ENCODE measurements at regions not wholly inside any gene's neighbourhood (a gene's known extent, or its start where the extent isn't known, plus 50 kb on each side); places are given as distances from the start of the nearest gene placed in this dataset.

DNA sequence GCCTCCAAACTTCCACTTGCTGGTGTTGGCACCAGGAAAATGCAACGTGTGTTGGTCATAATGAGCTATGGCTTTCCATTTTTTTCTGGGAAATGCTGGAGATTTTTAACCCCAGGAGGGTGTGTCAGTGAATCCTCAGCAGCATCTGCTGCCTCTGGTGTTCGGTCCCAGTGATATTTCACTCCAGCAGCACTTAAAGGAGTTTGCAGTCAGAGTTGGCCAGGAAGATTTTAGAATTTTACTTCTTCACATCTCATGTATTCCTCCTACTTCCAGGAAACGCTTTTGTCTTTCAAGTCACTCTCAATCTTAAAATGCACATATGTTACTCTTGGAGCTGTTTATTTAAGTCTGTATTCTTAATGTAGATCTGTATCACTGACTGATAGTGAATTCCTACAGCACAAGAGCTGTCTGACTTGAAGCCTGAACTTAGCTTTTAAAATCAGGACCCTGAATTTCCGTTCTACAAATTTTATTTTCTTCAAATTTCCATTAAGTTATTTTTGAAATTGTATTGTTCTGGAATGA lies 903.4 kb upstream of the SLC10A2 start:
- no peak for DNase-seq

DNA sequence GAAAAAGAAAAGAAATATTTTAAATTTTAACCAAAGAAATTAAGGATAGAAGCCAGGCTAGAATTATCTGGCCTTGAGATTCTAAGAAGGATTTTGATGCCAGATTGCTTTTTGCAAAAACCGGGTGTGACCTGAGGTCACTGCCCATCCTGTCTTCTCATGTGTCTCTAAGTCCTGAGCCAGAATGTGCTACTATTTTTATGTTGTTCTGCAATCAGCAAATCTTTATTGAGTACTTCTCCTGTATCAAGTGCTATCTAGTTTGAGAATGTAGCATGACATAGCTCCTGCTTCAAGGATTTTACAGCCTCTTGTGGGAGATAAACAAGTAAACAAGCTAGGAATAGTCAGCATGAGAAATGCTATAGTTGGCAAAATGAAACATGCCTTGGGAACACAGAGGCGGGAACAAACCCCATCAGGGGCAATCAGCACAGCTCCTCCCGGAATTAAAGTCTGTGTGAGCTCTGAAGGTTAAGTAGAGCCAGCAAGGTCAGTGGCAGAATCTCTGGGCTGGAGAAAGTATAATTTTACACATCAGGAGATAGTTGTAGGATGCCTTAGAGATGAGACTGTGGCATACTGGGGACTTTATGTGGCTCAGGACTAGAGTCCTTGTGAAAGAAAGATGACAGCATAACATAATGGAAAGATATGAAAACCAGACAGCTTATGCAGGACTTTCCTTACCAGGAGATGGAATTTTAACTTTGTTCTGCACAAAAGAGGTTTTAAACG lies 899.5 kb upstream of the SLC10A2 start:
- no peak for DNase-seq

DNA sequence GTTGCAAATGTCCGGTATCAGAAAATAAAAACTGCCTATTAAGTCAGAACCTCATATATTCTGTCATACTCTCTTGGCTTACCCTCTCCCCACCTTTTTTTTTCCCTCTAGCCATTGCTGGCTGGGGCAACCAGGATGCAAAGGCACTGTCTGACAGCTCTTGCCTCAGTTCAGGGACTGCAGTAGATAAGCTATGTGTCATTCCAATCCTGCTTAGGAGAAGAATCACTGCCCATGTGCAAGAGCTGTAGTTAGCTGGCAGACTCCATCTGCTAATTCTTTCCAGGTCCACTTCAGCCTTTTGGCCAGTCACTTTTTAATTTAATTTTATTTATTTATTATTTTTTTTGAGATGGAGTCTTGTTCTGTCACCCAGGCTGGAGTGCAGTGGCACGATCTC lies 895.6 kb upstream of the SLC10A2 start:
- DNase-seq = no peak

DNA sequence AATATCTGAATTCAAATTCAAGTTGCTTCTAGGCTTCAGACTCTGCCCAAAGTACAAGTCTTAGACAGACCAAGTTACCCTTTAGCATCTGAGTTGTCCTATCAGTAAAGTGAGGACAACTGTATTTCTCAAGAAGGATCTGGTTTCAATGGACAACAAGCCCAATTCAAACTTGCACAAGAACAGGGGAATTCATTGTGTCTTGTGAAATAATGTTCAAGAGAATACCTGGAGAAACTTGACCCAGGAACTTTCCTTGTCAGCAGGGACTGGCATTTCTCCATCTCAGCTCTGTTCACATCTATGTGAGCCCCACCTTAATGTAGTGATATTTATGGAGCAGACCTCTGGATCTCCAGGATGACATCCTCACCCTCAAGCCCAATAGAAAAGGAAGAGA lies 894.9 kb upstream of the SLC10A2 start:
- DNase-seq = no peak

DNA sequence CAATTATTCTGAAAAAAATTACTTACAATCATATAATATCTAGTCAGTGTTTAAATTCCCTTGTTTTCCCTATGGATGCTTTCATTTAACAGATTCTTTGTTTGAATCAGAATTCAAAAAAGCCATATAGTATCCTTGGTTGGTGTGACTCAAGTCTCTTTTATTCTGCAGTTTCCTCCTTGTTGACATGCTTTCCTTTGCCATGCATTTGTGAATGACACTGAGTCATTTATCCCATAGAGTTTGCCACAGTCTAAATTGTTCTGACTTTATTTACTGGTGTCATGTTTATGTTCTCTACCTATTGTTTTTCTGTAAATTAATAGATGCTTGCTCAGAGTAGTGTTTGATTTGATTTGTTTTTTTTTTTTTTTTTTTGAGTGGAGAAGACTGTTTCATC lies 893.8 kb upstream of the SLC10A2 start:
- no peak for DNase-seq

DNA sequence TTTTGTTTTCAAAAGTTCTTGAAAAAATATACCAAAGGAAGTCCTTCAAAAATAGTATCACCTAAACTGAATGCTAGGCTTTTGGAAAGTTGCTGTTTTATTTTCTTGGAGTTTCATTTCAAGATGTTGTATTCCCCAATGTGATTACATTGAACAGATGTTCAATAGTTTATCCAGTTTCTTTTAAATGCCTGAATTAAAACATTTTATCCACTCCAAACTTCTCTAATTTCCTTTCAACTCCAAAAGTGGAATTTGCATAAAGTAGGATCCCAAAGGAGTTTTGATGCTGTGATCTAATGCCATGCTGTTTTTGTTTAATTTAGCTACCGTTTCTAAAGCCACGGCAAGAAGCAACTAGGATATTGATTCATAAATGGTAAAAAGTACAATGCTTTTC lies 892.5 kb upstream of the SLC10A2 start:
- DNase-seq = no peak

DNA sequence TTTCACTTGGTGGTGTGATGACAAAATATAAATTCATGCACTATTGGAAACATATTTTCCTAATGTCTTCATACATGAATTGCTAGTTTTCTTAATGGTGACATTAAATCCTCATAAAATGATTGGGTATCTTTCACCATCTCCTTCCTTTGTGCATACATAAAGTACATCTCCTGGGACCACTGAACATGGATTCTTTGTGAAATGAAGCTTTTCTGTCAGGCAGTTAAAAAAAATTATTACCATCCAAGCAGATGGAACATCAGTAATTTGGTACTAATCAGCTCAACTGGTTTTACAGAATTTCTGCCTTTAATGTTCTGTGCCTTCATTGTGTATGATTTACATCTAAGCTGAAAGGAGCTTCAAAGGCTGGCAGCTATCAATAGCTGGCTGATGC lies 891.7 kb upstream of the SLC10A2 start:
- no peak for DNase-seq

DNA sequence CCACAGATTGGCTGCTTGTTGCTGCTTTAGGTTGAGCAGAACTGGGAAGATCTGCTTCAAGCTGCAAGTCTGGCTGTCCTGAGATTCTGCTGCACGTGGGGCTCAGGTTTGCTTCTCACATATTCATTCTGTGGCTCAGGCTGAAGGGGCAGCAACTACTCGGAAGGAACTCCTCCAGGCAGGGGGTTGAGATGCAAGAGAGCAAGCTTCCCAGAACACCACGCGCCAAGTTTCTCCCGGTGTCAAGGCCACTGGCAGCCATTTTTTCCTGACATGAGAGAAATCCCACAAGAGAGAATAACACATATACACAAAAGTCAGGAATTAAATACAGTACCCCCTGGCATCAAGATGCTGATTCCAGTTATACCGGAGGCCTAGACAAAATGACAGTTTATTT lies 887.6 kb upstream of the SLC10A2 start:
- no peak for DNase-seq

DNA sequence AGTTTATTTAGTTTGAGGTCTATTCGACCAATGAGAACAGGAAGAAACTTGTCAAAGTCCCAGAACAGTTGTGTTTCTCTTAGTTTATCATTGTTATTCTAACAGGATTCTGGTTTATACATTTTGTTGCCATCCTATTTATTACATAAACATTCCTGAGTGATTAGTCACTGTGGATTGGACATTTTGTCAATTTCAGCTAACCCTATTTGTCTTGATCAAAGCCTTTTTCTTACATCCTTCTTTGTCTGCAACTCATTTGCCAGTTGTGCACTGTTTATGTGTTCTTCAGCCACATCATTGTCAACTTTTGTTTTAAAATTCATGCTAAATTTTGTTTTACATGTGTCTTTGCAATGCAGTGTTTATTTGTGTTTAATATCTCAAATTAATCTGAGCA lies 886.0 kb upstream of the SLC10A2 start:
- DNase-seq = no peak

DNA sequence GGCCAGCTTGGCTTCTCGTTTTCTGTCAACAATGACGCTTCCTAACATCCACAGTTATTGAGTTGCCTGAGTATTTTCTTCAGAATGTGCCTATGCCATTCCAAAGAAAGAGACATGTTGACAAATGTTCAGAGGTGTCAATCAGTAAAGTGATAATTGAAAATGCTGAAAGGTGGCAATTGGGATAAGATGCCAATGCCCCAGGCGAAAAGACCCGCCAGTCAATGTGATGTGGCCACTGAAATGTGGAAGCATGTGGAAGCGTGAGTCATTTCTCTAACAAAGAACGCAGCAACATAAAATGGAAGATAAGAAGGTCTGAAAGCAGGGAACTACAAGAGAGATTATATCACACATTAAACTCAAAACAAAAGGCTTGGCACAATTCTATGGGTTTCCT lies 882.2 kb upstream of the SLC10A2 start:
- no peak for DNase-seq

DNA sequence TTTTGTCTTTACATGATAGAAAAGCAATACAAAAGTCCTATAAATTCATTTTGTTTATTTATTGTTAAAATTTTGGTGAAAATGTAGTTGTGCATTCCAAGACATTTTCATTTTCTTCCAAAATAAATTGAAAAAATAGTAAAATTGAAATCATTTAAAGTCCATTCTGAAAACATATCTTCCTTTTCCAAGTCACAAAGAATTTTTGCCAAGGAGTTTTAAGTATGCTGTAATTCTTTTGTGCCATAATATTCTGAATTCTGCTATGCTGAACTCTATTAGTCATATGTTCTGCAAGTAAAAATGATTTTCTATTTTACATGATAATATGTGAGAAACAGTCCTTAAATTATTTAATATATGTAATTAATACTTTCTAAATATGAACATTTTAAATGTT lies 879.6 kb upstream of the SLC10A2 start:
- no peak for DNase-seq

DNA sequence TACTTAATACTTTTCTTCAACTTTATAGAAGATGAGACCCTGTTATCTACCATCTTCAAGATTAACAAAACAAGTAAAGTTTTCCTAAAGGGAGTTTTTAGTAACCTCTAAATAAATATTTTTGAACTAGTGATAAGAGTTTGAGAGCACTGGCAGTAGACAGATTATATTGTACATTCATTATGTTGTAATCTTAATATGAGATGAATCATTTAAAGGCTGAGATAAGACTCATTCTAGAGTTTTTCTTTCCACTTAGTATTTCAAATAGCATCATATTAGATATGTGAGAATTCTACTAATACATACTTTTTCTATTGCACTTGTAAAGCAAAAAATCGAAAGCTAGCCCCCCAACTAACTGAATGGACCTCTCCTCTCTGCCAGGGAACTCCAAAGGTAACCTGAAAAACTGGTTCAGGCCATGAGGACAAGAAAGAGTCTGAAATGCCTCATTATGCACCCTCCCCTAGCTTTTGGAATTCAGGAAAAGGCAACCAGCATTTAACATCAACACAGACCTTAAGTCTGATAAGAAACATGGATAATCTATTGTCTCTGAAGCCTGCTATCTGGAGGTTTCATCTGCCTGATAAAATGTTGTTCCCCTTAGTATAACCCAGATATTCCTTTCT lies 875.4 kb upstream of the SLC10A2 start:
- DNase-seq = no peak

DNA sequence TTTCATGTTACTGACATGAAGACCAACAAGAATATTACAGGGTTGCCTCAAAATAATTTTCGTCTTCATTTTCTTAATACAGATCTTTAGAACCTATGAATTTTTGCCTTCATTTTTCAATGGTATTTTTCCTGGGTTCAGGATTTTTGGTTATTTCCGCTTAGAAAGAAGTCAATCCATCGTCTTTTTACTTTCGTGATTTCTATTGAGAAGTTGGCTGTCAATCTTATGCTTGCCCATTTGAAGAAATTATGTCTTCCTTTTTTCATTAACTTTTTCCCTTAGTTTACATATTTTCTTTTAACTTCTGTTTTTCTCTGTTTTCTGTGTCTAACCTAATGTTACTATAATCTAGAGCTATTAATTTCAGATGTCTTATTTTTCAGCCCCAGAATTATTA lies 868.9 kb upstream of the SLC10A2 start:
- no peak for DNase-seq

DNA sequence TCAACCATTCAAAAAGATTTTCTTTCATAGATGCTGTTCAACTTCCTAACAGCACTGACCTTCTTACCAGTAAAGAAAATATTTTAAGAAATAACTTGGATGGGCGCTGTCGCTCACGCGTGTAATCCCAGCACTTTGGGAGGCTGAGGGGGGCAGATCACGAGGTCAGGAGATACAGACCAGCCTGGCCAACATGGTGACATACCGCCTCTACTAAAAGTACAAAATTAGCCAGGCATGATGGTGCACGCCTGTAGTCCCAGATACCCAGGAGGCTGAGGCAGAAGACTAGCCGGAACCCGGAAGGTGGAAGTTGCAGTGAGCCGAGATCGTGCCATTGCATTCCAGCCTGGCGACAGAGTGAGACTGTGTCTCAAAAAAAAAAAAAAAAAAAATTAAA lies 865.7 kb upstream of the SLC10A2 start:
- no peak for DNase-seq

DNA sequence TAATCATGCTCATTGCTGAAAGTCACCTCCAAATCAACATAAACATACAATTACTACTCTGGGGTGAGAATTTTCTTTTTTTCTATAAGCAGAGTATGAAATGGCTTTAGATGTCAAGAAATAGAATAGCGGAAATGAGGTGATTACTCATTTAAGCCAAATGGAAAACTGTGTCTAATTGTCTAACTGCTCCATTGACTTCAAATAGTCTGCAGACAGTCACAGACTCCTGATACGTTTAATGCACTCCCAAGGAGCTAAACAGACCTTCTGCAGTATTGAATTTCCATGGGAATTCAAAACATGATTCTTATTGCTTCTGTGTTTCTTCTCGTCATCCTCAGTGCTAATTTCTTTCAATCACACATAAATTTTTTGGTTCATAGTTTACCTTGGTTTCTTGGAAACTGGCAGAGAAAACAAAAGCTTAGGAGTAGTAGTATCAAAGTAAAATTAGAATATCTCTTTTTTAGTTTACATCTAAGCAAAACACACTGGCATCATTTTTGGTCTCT lies 865.2 kb upstream of the SLC10A2 start:
- DNase-seq = no peak

DNA sequence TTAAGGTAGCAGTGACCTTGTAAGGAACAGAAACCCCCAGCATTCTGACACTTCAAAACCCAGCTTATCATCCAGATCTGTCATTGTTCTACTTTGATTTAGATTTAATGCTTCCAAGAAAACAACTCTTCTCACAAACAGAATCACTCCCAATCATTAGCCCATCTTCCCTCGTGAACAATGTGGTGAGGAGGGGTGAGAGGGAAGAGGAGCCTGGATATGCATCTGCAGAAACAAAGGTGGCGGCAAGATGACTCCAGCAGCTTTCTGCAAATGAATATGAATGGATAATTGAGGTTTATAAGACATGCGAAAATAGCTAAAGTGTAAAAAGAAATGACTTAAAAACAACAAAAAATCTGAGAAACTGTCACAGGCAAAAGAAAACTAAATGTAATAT lies 859.9 kb upstream of the SLC10A2 start:
- DNase-seq = no peak

DNA sequence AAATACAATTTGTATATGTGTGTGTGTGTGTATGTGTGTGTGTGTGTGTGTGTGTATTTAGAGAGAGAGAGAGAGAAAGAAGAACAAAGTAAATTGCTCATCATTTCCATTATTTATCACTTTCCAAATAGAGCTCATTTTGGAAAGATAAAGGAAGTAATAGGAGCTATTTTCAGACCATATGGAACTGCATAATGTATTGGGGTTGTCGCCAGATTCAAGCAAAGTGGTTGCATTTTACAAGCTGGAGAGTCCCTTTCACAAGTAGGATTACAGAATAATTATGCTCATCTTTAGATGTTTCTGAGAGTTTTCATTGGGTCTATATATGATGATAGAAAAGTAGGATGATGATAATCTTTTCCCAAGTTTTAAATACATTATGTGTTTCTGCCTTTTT lies 842.7 kb upstream of the SLC10A2 start:
- DNase-seq = peak; percentile 9

DNA sequence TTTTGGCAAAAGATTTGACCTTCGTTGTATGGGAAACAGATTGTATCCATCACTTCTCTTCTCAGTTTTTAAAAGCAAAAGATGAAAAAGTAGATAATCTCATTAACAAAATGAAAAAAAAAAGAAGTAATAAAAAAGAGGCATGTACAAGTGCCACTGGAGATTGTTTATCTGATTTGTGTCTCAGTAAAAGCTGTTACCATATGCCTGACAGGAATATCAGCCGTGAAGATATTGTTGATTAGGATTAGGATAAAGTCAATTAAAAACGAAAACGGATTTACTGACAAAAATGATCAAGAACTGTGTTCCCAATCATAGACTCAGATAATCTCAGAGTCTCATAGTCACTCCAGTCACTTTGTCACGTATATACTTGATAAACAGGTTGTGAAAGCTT lies 842.1 kb upstream of the SLC10A2 start:
- DNase-seq = no peak

DNA sequence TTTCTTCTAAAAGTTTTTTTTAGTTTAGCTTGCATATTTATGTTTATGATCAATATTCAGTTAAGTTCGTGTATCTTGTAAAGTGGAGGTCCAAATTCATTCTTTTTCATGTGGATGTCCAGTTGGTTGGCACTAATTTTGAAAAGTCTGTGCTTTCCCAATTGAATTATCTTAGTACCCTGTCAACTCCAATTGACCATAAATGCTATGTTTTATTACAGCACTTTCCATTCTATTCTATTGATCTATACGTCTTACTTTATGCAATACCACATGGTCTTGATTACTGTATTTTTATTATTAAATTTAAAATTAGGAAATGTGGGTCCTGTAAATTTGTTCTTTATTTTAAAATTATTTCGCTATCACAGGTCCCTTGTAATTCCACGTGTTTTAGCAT lies 837.6 kb upstream of the SLC10A2 start:
- no peak for DNase-seq

DNA sequence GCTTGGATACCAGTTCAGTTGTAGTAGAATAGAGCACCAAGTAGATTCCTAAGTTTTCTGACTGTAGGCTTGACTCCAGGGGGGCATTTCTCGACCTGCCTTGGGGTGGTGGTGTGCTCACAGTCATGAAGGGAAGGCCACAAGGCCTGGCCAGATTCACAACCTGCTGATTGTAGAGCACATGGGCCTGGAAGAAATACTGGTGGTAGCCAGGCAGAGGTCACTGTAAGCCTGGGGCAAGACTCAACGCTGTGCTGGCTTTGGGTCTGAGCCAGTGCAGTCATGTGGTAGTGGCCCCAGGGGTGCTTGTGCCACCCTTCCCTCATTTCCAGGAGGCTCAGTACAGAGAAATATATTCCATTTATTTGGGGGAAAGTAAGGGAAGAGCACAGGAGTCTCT lies 832.3 kb upstream of the SLC10A2 start:
- DNase-seq = no peak

DNA sequence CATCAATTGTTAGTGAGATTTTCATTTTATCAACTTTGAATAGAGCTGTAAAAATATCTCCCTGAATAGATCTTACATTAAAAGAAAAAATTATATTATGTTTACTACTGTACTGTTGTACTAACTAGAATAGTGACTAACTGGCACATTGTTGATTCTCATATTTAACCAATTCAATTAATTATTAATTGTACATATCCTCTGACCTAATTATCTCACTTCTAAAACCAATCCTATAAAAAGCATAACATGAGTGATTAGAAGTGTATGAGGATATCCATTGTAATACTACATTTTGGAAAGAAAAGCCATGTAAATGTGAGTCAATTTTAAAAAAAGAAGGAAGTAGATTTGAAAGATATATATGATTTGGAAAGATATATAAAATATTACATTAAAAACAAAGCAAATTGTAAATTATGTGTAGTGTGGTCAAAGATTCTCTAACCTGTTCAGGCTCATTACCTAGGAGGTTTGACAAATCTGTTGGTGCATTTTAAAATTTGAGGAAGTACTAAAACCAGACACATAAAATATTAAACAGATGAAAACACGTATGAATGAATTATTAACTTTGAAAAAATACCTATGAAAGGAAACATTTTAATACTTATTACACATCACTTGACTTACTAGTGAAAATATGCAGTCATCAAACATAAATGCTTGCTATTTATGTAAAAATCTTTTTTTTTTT lies 829.8 kb upstream of the SLC10A2 start:
- DNase-seq = no peak

DNA sequence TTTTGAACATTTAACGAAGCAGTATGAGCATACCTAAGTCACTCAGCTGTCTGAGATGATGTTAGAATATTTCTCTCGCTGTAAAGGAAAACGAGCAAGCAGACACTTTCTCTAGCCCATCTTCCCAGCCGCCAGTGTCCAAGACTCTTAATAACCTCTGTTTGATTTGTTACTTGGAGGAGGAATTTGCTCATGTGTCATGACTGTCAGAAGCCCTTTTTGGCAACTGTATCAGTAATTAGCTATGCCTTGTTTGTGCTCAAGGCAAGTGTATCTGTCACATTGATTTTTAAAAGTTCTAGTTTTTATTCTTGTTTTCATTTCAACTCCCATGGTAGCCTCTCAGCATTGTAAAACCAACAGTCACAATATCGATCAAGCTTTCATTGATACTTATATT lies 828.4 kb upstream of the SLC10A2 start:
- DNase-seq = no peak

DNA sequence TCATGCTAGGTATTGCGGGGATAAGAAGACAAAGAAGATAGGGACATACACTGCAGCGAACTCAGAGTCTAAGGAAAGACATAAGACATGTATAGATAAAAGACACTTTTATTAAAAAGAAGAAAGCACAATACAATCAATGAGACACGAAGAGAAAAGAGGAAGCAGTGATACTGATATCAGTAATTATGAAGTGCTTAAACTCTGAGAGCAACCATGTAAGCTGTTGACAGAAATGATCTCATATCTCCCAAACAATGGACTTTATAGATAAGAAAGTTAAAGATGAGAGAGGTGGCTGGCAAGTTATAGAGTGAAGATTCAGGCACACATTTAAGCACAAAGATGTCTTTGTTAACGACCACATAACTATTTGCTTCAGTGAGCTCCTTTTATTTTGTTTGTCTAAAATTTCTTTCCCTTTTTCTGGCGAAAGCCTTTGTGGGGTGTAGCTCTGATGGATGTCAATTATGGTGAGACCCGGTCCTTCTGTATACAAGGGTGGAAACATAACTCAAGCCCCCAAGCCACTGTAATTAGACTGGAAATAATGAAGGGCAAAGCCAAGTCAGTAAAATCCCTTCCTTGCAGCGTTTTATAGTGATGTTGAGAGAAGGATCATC lies 818.0 kb upstream of the SLC10A2 start:
- no peak for DNase-seq

DNA sequence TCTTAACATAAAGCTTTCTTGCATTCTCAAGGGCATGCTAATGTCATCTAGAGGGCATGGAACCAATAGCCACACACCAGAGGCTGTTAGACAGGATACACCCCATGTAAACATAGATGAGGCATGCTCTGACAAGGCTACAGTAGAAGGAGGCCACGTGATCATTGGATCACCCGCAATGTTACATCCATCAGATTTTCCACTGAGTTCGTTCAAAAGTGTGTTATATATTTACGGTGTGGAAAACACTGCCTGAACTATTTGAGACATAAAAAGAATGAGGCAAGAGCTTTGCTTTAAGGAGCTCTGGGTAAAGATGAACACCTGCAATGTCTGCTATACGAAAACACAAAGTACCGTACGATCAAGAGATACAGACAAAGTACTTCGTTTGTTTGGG lies 817.5 kb upstream of the SLC10A2 start:
- no peak for DNase-seq
